ENCODE measurements at regions not wholly inside any gene's neighbourhood (a gene's known extent, or its start where the extent isn't known, plus 50 kb on each side); places are given as distances from the start of the nearest gene placed in this dataset.

GRCh38 chr21:28483301-28484035, 509.2 kb downstream of the LTN1 start:
- Histone ChIP-seq H3K27ac (ENCODE audit: low read depth, low read length) (no peak overlapping the region), H3K36me3 (ENCODE audit: low read length) (no peaks in the 10 kb centered on the region), H3K27me3 (ENCODE audit: low read length) (no peaks in the 10 kb centered on the region), H3K9me3 (ENCODE audit: insufficient read depth, low read length) (no peaks in the 10 kb centered on the region), H3K4me2 (ENCODE audit: low read depth, low read length, poor library complexity, severe bottlenecking) (no peak overlapping the region), H3K9ac (ENCODE audit: low read length) (no peak overlapping the region), H4K20me1 (ENCODE audit: low read depth, low read length) (no peaks in the 10 kb centered on the region), H3K79me2 (ENCODE audit: insufficient read depth, low read length) (no peaks in the 10 kb centered on the region), H2AFZ (ENCODE audit: low read depth, low read length, severe bottlenecking) (no peak overlapping the region), H3K4me3 (ENCODE audit: insufficient read depth, low read length, poor library complexity, severe bottlenecking) (no peak overlapping the region), H3F3A (ENCODE audit: insufficient read depth) (no peaks in the 10 kb centered on the region), H3K9me2 (replicated peaks; ENCODE audit: insufficient read depth, low read length) (no peaks in the 10 kb centered on the region)
- no peak for TF ChIP-seq EZH2phosphoT487 (conservative IDR thresholded peaks at IDR 0.05; ENCODE audit: low read length)
- no peak for TF ChIP-seq CTCF (IDR thresholded peaks at IDR 0.05; ENCODE audit: insufficient read depth, low read length, poor library complexity, severe bottlenecking)

- TF ChIP-seq EZH2phosphoT487 (conservative IDR thresholded peaks at IDR 0.05; ENCODE audit: low read length) (no peak), CTCF (IDR thresholded peaks at IDR 0.05; ENCODE audit: insufficient read depth, low read length, poor library complexity, severe bottlenecking) (no peak)
- Histone ChIP-seq H3K9ac (ENCODE audit: low read length) (no peak overlapping the region), H3K27me3 (ENCODE audit: low read length) (no peaks in the 10 kb centered on the region), H3K79me2 (ENCODE audit: insufficient read depth, low read length) (no peaks in the 10 kb centered on the region), H3K4me2 (ENCODE audit: low read depth, low read length, poor library complexity, severe bottlenecking) (no peak overlapping the region), H2AFZ (ENCODE audit: low read depth, low read length, severe bottlenecking) (no peak overlapping the region), H3K4me3 (ENCODE audit: insufficient read depth, low read length, poor library complexity, severe bottlenecking) (no peak overlapping the region), H3K36me3 (ENCODE audit: low read length) (no peaks in the 10 kb centered on the region), H4K20me1 (ENCODE audit: low read depth, low read length) (no peaks in the 10 kb centered on the region), H3K9me3 (ENCODE audit: insufficient read depth, low read length) (peaks cover 5% of the 10 kb centered on the region; the same call in 1 of the 2 replicates), H3K9me2 (replicated peaks; ENCODE audit: insufficient read depth, low read length) (no peaks in the 10 kb centered on the region), H3F3A (ENCODE audit: insufficient read depth) (no peaks in the 10 kb centered on the region), H3K27ac (ENCODE audit: low read depth, low read length) (no peak overlapping the region)
Observed at GRCh38 chr21:28482657-28483056, 510.0 kb downstream of the LTN1 start.

- H3K9me3 ChIP-seq (ENCODE audit: insufficient read depth, low read length): peaks cover 5% of the 10 kb centered on the region; the same call in 1 of the 2 replicates
- H3K36me3 ChIP-seq (ENCODE audit: low read length): no peaks in the 10 kb centered on the region
- TF ChIP-seq CTCF (IDR thresholded peaks at IDR 0.05; ENCODE audit: insufficient read depth, low read length, poor library complexity, severe bottlenecking) (no peak), EZH2phosphoT487 (conservative IDR thresholded peaks at IDR 0.05; ENCODE audit: low read length) (no peak)
- no peaks in the 10 kb centered on the region for H4K20me1 ChIP-seq (ENCODE audit: low read depth, low read length)
- H3K4me2 ChIP-seq (ENCODE audit: low read depth, low read length, poor library complexity, severe bottlenecking): peak overlapping the region; percentile 30
- H3K27me3 ChIP-seq (ENCODE audit: low read length): no peaks in the 10 kb centered on the region
- H3K9me2 ChIP-seq (replicated peaks; ENCODE audit: insufficient read depth, low read length): no peaks in the 10 kb centered on the region
- peak overlapping the region; percentile 44 for H3K27ac ChIP-seq (ENCODE audit: low read depth, low read length)
- no peak overlapping the region for H3K9ac ChIP-seq (ENCODE audit: low read length)
- no peaks in the 10 kb centered on the region for H3F3A ChIP-seq (ENCODE audit: insufficient read depth)
- no peak overlapping the region for H2AFZ ChIP-seq (ENCODE audit: low read depth, low read length, severe bottlenecking)
- no peak overlapping the region for H3K4me3 ChIP-seq (ENCODE audit: insufficient read depth, low read length, poor library complexity, severe bottlenecking)
- no peaks in the 10 kb centered on the region for H3K79me2 ChIP-seq (ENCODE audit: insufficient read depth, low read length)
Observed at GRCh38 chr21:28480470-28480869, 512.2 kb downstream of the LTN1 start.
